ENCODE measurements at regions not wholly inside any gene's neighbourhood (a gene's known extent, or its start where the extent isn't known, plus 50 kb on each side); places are given as distances from the start of the nearest gene placed in this dataset.

- TF ChIP-seq EZH2 (IDR thresholded peaks at IDR 0.05; ENCODE audit: borderline replicate concordance, insufficient read depth, low read length, poor library complexity, severe bottlenecking) = no peak
- no peak for TF ChIP-seq TAF1 (IDR thresholded peaks at IDR 0.05; ENCODE audit: low read depth)
- TF ChIP-seq, protein P1, sequence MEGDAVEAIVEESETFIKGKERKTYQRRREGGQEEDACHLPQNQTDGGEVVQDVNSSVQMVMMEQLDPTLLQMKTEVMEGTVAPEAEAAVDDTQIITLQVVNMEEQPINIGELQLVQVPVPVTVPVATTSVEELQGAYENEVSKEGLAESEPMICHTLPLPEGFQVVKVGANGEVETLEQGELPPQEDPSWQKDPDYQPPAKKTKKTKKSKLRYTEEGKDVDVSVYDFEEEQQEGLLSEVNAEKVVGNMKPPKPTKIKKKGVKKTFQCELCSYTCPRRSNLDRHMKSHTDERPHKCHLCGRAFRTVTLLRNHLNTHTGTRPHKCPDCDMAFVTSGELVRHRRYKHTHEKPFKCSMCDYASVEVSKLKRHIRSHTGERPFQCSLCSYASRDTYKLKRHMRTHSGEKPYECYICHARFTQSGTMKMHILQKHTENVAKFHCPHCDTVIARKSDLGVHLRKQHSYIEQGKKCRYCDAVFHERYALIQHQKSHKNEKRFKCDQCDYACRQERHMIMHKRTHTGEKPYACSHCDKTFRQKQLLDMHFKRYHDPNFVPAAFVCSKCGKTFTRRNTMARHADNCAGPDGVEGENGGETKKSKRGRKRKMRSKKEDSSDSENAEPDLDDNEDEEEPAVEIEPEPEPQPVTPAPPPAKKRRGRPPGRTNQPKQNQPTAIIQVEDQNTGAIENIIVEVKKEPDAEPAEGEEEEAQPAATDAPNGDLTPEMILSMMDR (IDR thresholded peaks at IDR 0.05; ENCODE audit: poor library complexity, severe bottlenecking) = no peak
- no peak for TF ChIP-seq SMC3 (conservative IDR thresholded peaks at IDR 0.05; ENCODE audit: poor library complexity)
- TF ChIP-seq POLR2AphosphoS5 (IDR thresholded peaks at IDR 0.05) = no peak
- no peak for TF ChIP-seq MXI1 (conservative IDR thresholded peaks at IDR 0.05; ENCODE audit: poor library complexity, severe bottlenecking)
- TF ChIP-seq EP300 (conservative IDR thresholded peaks at IDR 0.05; ENCODE audit: poor library complexity, severe bottlenecking) = no peak
These were observed 342.6 kb upstream of the NFIA start for GRCh38 chr1:60739729-60740128.
